ENCODE measurements at regions not wholly inside any gene's neighbourhood (a gene's known extent, or its start where the extent isn't known, plus 50 kb on each side); places are given as distances from the start of the nearest gene placed in this dataset.

- DNase-seq (ENCODE audit: low spot score), result no peak
These were observed 176.9 kb downstream of the MN1 start for GRCh38 chr22:27624705-27625104.

GRCh38 chr22:27625769-27626674 is 175.5 kb downstream of the MN1 start:
- DNase-seq (ENCODE audit: low spot score), result no peak

- no peak for DNase-seq (ENCODE audit: low spot score)
These were observed 174.7 kb downstream of the MN1 start for GRCh38 chr22:27626675-27627443.

GRCh38 chr22:27627444-27627833 is 174.1 kb downstream of the MN1 start:
- peak; percentile 88 for DNase-seq (ENCODE audit: low spot score)

- DNase-seq (ENCODE audit: low spot score), result no peak
These were observed 173.7 kb downstream of the MN1 start for GRCh38 chr22:27627901-27628300.

- no peak for DNase-seq (ENCODE audit: low spot score)
These were observed 173.2 kb downstream of the MN1 start for GRCh38 chr22:27628341-27628740.

- no peak for DNase-seq (ENCODE audit: low spot score)
These were observed 172.5 kb downstream of the MN1 start for GRCh38 chr22:27628891-27629631.

GRCh38 chr22:27629908-27630673 is 171.5 kb downstream of the MN1 start:
- DNase-seq (ENCODE audit: low spot score), result no peak

- no peak for DNase-seq (ENCODE audit: low spot score)
These were observed 170.8 kb downstream of the MN1 start for GRCh38 chr22:27630754-27631153.

GRCh38 chr22:27631641-27632040 is 169.9 kb downstream of the MN1 start:
- no peak for DNase-seq (ENCODE audit: low spot score)

- DNase-seq (ENCODE audit: low spot score), result peak; percentile 89
These were observed 168.9 kb downstream of the MN1 start for GRCh38 chr22:27632451-27633295.

- peak; percentile 47 for DNase-seq (ENCODE audit: low spot score)
These were observed 168.2 kb downstream of the MN1 start for GRCh38 chr22:27633296-27633871.

GRCh38 chr22:27634043-27634740 is 167.4 kb downstream of the MN1 start:
- DNase-seq (ENCODE audit: low spot score), result no peak

GRCh38 chr22:27635435-27635834 is 166.1 kb downstream of the MN1 start:
- no peak for DNase-seq (ENCODE audit: low spot score)

- no peak for DNase-seq (ENCODE audit: low spot score)
These were observed 165.7 kb downstream of the MN1 start for GRCh38 chr22:27635852-27636251.

- DNase-seq (ENCODE audit: low spot score), result no peak
These were observed 164.6 kb downstream of the MN1 start for GRCh38 chr22:27636716-27637508.

- no peak for DNase-seq (ENCODE audit: low spot score)
These were observed 164.0 kb downstream of the MN1 start for GRCh38 chr22:27637604-27638003.

- no peak for DNase-seq (ENCODE audit: low spot score)
These were observed 163.0 kb downstream of the MN1 start for GRCh38 chr22:27638329-27639233.
